Smooth muscle cell (in vitro differentiated cells): ENCODE measurements at regions not wholly inside any gene's neighbourhood (a gene's known extent, or its start where the extent isn't known, plus 50 kb on each side); places are given as distances from the start of the nearest gene placed in this dataset.

ENCODE experiments used
- DNase-seq: peaks from one replicate; lab custom pipeline; 2025; ENCODE audit not compliant: unreplicated experiment; lab: John Stamatoyannopoulos, UW
- H2AFZ ChIP-seq: fragments of 200-600 bp; sonication (generic); 2 replicates; pipeline ENCODE4 v1.6.0; 2016; ENCODE audit warnings: antibody characterized with exemption, low read depth, mild to moderate bottlenecking
- H3F3A ChIP-seq: fragments of 200-600 bp; sonication (generic); 2 replicates; pipeline ENCODE4 v1.6.0; 2017; ENCODE audit warnings: antibody characterized with exemption, low read depth
- H3K27ac ChIP-seq: fragments of 200-600 bp; sonication (generic); 2 replicates; pipeline ENCODE4 v1.5.1; 2016; ENCODE audit warnings: low read depth, mild to moderate bottlenecking
- H3K27me3 ChIP-seq: fragments of 200-600 bp; sonication (generic); 2 replicates; pipeline ENCODE4 v1.6.1; 2016; ENCODE audit warnings: low read depth, mild to moderate bottlenecking
- H3K36me3 ChIP-seq: fragments of 200-600 bp; sonication (generic); 2 replicates; pipeline ENCODE4 v1.5.1; 2016; ENCODE audit warnings: low read depth
- H3K4me1 ChIP-seq: fragments of 200-600 bp; sonication (generic); 2 replicates; pipeline ENCODE4 v1.5.1; 2016; ENCODE audit warnings: low read depth
- H3K4me2 ChIP-seq: fragments of 200-600 bp; sonication (generic); 2 replicates; pipeline ENCODE4 v1.6.0; 2016; ENCODE audit warnings: mild to moderate bottlenecking
- H3K4me3 ChIP-seq: fragments of 200-600 bp; sonication (generic); 2 replicates; pipeline ENCODE4 v1.5.1; 2016; ENCODE audit warnings: mild to moderate bottlenecking
- H3K79me2 ChIP-seq: fragments of 200-600 bp; sonication (generic); 2 replicates; pipeline ENCODE4 v1.6.0; 2016; ENCODE audit warnings: low read depth, mild to moderate bottlenecking
- H3K9ac ChIP-seq: fragments of 200-600 bp; sonication (generic); 2 replicates; pipeline ENCODE4 v1.6.0; 2016; ENCODE audit warnings: low read depth
- H3K9me3 ChIP-seq: fragments of 200-600 bp; sonication (generic); replicated peaks from 2 replicates; pipeline ENCODE4 v1.5.1; 2016; ENCODE audit warnings: low read depth
- H4K20me1 ChIP-seq: fragments of 200-600 bp; sonication (generic); 2 replicates; pipeline ENCODE4 v1.6.0; 2016; ENCODE audit warnings: low read depth
- WGBS: methylation state at CpG from one replicate; pipeline ENCODE4 v1.1.7; 2016; ENCODE audit warnings: low lambda C conversion rate; 5-methylcytosine and 5-hydroxymethylcytosine counted together
- TF ChIP-seq, protein P1 (sequence below): fragments of 200-600 bp; sonication (generic); IDR thresholded peaks from 2 replicates; pipeline ENCODE4 v1.5.1; 2017; ENCODE audit warnings: borderline replicate concordance, mild to moderate bottlenecking, antibody characterized with exemption; ENCODE audit not compliant: insufficient read depth, poor library complexity, severe bottlenecking

DNA sequence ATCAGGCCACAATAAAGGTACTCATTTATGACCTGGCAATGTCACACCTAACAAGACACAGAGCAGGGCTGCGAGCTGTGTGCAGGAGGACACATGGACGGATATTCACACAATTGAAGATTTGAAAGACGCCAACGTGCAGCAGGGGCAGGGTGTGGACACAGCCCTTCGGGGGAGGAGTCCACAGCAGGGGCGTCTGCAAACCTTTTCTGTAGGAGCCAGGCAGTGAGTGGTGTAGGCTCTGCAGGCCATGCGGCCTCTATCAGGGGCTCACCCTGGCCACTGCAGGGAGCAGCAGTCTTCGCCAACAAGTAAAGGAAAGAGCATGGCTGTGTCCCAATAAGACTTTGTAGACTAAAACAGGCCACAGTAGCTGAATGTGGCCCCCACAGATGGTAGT is 125.7 kb upstream of the SNTG2 start:
- no peaks in the 10 kb centered on the region for H3K79me2 ChIP-seq
- H3F3A ChIP-seq = no peaks in the 10 kb centered on the region
- no peak overlapping the region for H3K4me3 ChIP-seq
- H2AFZ ChIP-seq = no peak overlapping the region
- H3K9me3 ChIP-seq = no peaks in the 10 kb centered on the region
- WGBS = 79% methylated on average over 8 of the region's 8 CpGs
- DNase-seq = no peak
- no peaks in the 10 kb centered on the region for H3K36me3 ChIP-seq
- no peak overlapping the region for H3K27ac ChIP-seq
- H4K20me1 ChIP-seq = no peaks in the 10 kb centered on the region
- no peaks in the 10 kb centered on the region for H3K27me3 ChIP-seq
- TF ChIP-seq, protein P1, sequence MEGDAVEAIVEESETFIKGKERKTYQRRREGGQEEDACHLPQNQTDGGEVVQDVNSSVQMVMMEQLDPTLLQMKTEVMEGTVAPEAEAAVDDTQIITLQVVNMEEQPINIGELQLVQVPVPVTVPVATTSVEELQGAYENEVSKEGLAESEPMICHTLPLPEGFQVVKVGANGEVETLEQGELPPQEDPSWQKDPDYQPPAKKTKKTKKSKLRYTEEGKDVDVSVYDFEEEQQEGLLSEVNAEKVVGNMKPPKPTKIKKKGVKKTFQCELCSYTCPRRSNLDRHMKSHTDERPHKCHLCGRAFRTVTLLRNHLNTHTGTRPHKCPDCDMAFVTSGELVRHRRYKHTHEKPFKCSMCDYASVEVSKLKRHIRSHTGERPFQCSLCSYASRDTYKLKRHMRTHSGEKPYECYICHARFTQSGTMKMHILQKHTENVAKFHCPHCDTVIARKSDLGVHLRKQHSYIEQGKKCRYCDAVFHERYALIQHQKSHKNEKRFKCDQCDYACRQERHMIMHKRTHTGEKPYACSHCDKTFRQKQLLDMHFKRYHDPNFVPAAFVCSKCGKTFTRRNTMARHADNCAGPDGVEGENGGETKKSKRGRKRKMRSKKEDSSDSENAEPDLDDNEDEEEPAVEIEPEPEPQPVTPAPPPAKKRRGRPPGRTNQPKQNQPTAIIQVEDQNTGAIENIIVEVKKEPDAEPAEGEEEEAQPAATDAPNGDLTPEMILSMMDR = no peak
- no peak overlapping the region for H3K4me2 ChIP-seq
- H3K9ac ChIP-seq = no peak overlapping the region
- H3K4me1 ChIP-seq = no peaks in the 10 kb centered on the region

DNA sequence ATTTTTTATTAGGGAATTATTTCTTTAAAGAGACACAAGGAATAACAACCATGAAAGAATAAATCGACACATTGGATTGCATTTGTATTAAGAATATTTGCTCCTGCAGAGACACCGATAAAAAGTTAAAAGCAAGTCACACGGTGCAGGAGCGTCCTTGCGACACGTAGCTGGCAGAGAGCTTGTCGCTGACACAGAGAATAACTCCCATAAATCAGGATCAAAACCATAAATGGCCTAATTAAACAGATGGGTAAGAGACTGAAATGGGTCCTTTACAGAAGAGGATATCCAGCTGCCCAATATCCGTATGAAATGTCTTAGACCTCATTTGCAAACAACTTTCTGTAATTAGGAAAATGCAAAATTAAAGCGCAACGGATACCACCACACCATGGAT is 126.1 kb upstream of the SNTG2 start:
- H3K4me3 ChIP-seq = no peak overlapping the region
- H3K4me1 ChIP-seq = no peaks in the 10 kb centered on the region
- H3K9me3 ChIP-seq = no peaks in the 10 kb centered on the region
- 93% methylated on average over 10 of the region's 10 CpGs for WGBS
- no peak overlapping the region for H3K27ac ChIP-seq
- no peak overlapping the region for H3K4me2 ChIP-seq
- H3K79me2 ChIP-seq = no peaks in the 10 kb centered on the region
- H3F3A ChIP-seq = no peaks in the 10 kb centered on the region
- no peak overlapping the region for H3K9ac ChIP-seq
- H3K27me3 ChIP-seq = no peaks in the 10 kb centered on the region
- H3K36me3 ChIP-seq = no peaks in the 10 kb centered on the region
- H2AFZ ChIP-seq = no peak overlapping the region
- TF ChIP-seq, protein P1 = no peak
- DNase-seq = no peak
- no peaks in the 10 kb centered on the region for H4K20me1 ChIP-seq

DNA sequence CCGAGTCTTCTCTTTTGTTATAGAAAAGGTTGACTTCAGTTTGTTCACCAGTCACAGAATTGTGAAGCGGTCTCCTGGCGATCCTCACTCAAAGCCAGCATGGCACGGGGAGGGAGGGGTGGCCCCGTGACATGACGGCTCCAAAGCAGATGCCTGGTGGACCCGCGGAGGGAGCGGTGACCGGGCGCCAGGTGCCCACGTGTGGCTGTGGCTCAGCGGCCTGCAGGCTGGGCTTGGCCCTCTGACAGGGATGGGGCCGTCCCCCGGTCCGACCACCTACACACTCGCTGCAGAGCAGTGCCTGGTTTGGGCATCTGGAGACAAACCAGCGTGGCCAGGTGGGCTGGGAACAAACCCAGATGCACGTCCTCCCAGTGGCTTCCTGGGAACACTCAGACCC is 129.1 kb upstream of the SNTG2 start:
- Histone ChIP-seq H3K27ac (no peak overlapping the region), H3K4me1 (no peaks in the 10 kb centered on the region), H3K9me3 (no peaks in the 10 kb centered on the region), H3K79me2 (no peaks in the 10 kb centered on the region), H3F3A (no peaks in the 10 kb centered on the region), H3K27me3 (no peaks in the 10 kb centered on the region), H3K36me3 (no peaks in the 10 kb centered on the region), H2AFZ (no peak overlapping the region), H4K20me1 (no peaks in the 10 kb centered on the region), H3K9ac (no peak overlapping the region), H3K4me3 (no peak overlapping the region), H3K4me2 (no peak overlapping the region)
- DNase-seq = no peak
- TF ChIP-seq, protein P1 = no peak
- 92% methylated on average over 19 of the region's 19 CpGs for WGBS

DNA sequence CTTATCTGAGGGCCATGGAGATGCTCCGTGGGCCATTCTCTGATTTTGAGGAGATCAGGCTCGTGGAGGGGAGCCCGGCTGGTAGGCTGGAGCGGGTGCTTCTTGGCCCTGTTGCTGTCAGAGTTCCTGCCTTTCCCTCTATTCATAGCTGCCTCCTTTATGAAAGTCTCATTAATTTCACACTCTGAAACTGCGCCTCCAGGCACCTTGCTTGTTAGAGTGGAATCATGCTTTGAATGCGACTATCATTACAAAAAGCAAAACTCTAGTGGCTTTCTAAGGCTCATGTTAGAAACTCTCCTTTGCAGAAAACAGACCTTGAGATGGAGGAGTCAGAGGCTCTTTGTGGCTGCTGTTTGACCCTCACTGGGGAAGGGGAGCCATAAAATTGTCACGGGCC is 131.0 kb upstream of the SNTG2 start:
- no peak overlapping the region for H2AFZ ChIP-seq
- TF ChIP-seq, protein P1 = no peak
- DNase-seq = no peak
- H3K27ac ChIP-seq = no peak overlapping the region
- no peaks in the 10 kb centered on the region for H3K36me3 ChIP-seq
- no peaks in the 10 kb centered on the region for H3K4me1 ChIP-seq
- H3K9ac ChIP-seq = no peak overlapping the region
- H3F3A ChIP-seq = no peaks in the 10 kb centered on the region
- 92% methylated on average over 7 of the region's 7 CpGs for WGBS
- H3K4me2 ChIP-seq = no peak overlapping the region
- H3K27me3 ChIP-seq = no peaks in the 10 kb centered on the region
- H3K9me3 ChIP-seq = no peaks in the 10 kb centered on the region
- no peaks in the 10 kb centered on the region for H4K20me1 ChIP-seq
- H3K79me2 ChIP-seq = no peaks in the 10 kb centered on the region
- H3K4me3 ChIP-seq = no peak overlapping the region
